DND-41 (cell line): ENCODE measurements at regions not wholly inside any gene's neighbourhood (a gene's known extent, or its start where the extent isn't known, plus 50 kb on each side); places are given as distances from the start of the nearest gene placed in this dataset.

Experiments
- EZH2 ChIP-seq: IDR thresholded peaks from 3 replicates; pipeline ENCODE4 v1.6.1; 2012; ENCODE audit warnings: borderline replicate concordance, low read depth, mild to moderate bottlenecking, moderate library complexity, low read length, inconsistent platforms; ENCODE audit not compliant: severe bottlenecking
- TF ChIP-seq, protein P1 (sequence below): IDR thresholded peaks from 2 replicates; pipeline ENCODE4 v1.5.1; 2012; ENCODE audit warnings: borderline replicate concordance, low read length, moderate library complexity, mild to moderate bottlenecking; ENCODE audit not compliant: poor library complexity, severe bottlenecking; ENCODE audit errors: extremely low read depth

DNA sequence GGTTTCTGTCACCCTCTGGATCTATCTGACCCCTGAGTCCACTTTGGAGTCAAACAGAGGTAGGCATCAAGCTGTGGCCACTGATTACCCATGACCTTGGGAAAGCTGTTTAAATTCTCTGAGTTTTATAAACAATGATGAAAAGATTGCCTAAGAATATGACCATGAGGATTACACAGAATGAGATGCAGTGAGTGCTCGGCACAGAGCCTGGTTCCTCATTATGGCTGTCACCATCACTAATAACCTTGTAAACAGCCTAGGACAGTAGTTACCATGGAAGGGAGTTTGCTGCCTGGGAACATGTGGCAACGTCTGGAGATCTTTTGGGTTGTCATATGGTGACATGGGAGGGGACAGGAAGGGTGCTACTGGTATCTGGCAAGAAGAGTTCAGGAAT is 248.3 kb upstream of the KAZN start:
- TF ChIP-seq, protein P1, sequence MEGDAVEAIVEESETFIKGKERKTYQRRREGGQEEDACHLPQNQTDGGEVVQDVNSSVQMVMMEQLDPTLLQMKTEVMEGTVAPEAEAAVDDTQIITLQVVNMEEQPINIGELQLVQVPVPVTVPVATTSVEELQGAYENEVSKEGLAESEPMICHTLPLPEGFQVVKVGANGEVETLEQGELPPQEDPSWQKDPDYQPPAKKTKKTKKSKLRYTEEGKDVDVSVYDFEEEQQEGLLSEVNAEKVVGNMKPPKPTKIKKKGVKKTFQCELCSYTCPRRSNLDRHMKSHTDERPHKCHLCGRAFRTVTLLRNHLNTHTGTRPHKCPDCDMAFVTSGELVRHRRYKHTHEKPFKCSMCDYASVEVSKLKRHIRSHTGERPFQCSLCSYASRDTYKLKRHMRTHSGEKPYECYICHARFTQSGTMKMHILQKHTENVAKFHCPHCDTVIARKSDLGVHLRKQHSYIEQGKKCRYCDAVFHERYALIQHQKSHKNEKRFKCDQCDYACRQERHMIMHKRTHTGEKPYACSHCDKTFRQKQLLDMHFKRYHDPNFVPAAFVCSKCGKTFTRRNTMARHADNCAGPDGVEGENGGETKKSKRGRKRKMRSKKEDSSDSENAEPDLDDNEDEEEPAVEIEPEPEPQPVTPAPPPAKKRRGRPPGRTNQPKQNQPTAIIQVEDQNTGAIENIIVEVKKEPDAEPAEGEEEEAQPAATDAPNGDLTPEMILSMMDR = no peak
- TF ChIP-seq EZH2 = no peak
